GM12878 (cell line): ENCODE measurements at regions not wholly inside any gene's neighbourhood (a gene's known extent, or its start where the extent isn't known, plus 50 kb on each side); places are given as distances from the start of the nearest gene placed in this dataset.

Source experiments
- ATAC-seq: fragments of 200-7000 bp; cut with Tn5 transposase; 3 replicates; pipeline ENCODE4 v1.9.1; 2020; ENCODE audit warnings: mild to moderate bottlenecking, moderate library complexity
- BruUV-seq: library from RNA; stranded (reverse); fragments of 400-500 nt; replicated peaks from 2 replicates; lab custom pipeline; 2021; lab: Mats Ljungman, UMichigan
- CTCF ChIA-PET: fragments of 300-600 bp; sonication (Branson Sonifier 250); formaldehyde crosslinking; extraction: SDS; loops from one replicate; lab custom pipeline; 2021; ENCODE audit warnings: inconsistent platforms; lab: Yijun Ruan, JAX
- POLR2A ChIA-PET: fragments of 350-600 bp; formaldehyde crosslinking; extraction: SDS; loops from one replicate; lab custom pipeline; 2021; ENCODE audit warnings: inconsistent platforms; lab: Charles Lee
- RAD21 ChIA-PET: fragments of 300-600 bp; sonication (Branson Sonifier 250); formaldehyde crosslinking; loops from one replicate; lab custom pipeline; 2023; ENCODE audit warnings: antibody characterized with exemption; ENCODE audit not compliant: unreplicated experiment; lab: Charles Lee
- SMC1A ChIA-PET: fragments of 300-600 bp; sonication (Branson Sonifier 250); formaldehyde crosslinking; loops from one replicate; lab custom pipeline; 2023; ENCODE audit not compliant: unreplicated experiment, uncharacterized antibody; lab: Charles Lee
- DNase-seq: peaks from one replicate; pipeline ENCODE4 v3.0.0-alpha.2; 2011; ENCODE audit warnings: low read depth, low spot score
- FAIRE-seq: peaks from 3 replicates; lab custom pipeline; 2011; peaks lifted over from hg19 to GRCh38; lab: Jason Lieb, UNC
- H2AFZ ChIP-seq: 2 replicates; pipeline ENCODE4 v1.6.0; 2011; ENCODE audit warnings: low read depth, low read length, control low read depth; ENCODE audit not compliant: control insufficient read depth
- H3K27ac ChIP-seq: 2 replicates; pipeline ENCODE4 v1.5.1; 2011; ENCODE audit warnings: control low read depth; ENCODE audit not compliant: control insufficient read depth, insufficient read depth
- H3K27me3 ChIP-seq, 2 experiments: replicated peaks in 1 of 2; 2 replicates each; pipeline versions ENCODE4 v1.6.0 to v1.6.1; 2011; ENCODE audit warnings: low read length in 1 of 2; ENCODE audit not compliant: control insufficient read depth in 2 of 2, insufficient read depth in 2 of 2
- H3K36me3 ChIP-seq, 2 experiments: 2 replicates each; pipeline ENCODE4 v1.5.1; 2011; ENCODE audit warnings: low read length in 1 of 2; ENCODE audit not compliant: control insufficient read depth in 2 of 2, insufficient read depth in 2 of 2
- H3K4me1 ChIP-seq: 2 replicates; pipeline ENCODE4 v1.6.1; 2011; ENCODE audit warnings: mild to moderate bottlenecking, low read length, moderate library complexity, mixed read lengths; ENCODE audit not compliant: control insufficient read depth, insufficient read depth
- H3K4me2 ChIP-seq: 2 replicates; pipeline ENCODE4 v1.6.0; 2011; ENCODE audit warnings: control low read depth; ENCODE audit not compliant: control insufficient read depth, insufficient read depth
- H3K4me3 ChIP-seq: fragments of 200-600 bp; sonication (generic); 2 replicates; pipeline ENCODE4 v1.5.1; 2016
- H3K79me2 ChIP-seq: 2 replicates; pipeline ENCODE4 v1.6.0; 2011; ENCODE audit warnings: low read length; ENCODE audit not compliant: control insufficient read depth, insufficient read depth
- H3K9ac ChIP-seq: 2 replicates; pipeline ENCODE4 v1.8.0; 2011; ENCODE audit warnings: low read length, control low read depth, mixed read lengths; ENCODE audit not compliant: control insufficient read depth, insufficient read depth
- H3K9me3 ChIP-seq: replicated peaks from 3 replicates; pipeline ENCODE4 v1.5.1; 2011; ENCODE audit warnings: mild to moderate bottlenecking, low read length; ENCODE audit not compliant: control insufficient read depth, insufficient read depth
- H4K20me1 ChIP-seq: 2 replicates; pipeline ENCODE4 v1.6.0; 2011; ENCODE audit not compliant: control insufficient read depth, insufficient read depth
- ATF3 ChIP-seq: IDR thresholded peaks from 2 replicates; pipeline ENCODE4 v1.6.1; 2011; ENCODE audit warnings: low read depth, mild to moderate bottlenecking, low read length, moderate library complexity, borderline replicate concordance; ENCODE audit errors: extremely low read depth
- KAT2A ChIP-seq: conservative IDR thresholded peaks from 2 replicates; pipeline ENCODE4 v1.6.1; 2011; ENCODE audit warnings: low read depth, low read length; ENCODE audit not compliant: control insufficient read depth
- MYC ChIP-seq: IDR thresholded peaks from 2 replicates; pipeline ENCODE4 v1.6.1; 2011; ENCODE audit warnings: mild to moderate bottlenecking, low read length, moderate library complexity, inconsistent platforms; ENCODE audit not compliant: insufficient read depth, insufficient replicate concordance, insufficient read length, severe bottlenecking
- NR2F1 ChIP-seq: fragments of 450-650 bp; conservative IDR thresholded peaks from 2 replicates; pipeline ENCODE4 v1.6.1; 2017; ENCODE audit warnings: mild to moderate bottlenecking
- RUNX3 ChIP-seq: IDR thresholded peaks from 2 replicates; pipeline ENCODE4 v1.6.1; 2012; ENCODE audit warnings: low read length, inconsistent platforms
- SP1 ChIP-seq: IDR thresholded peaks from one replicate; pipeline ENCODE4 v1.6.1; 2011; ENCODE audit warnings: low read depth, low read length
- in situ Hi-C: fragments of 300-500 bp; cut with MboI; formaldehyde crosslinking; loops from 9 replicates; pipeline ENCODE4 v1.14.3; 2018; ENCODE audit warnings: mixed read lengths
- intact Hi-C: fragments of 100-400 bp; cut with micrococcal nuclease; formaldehyde crosslinking; loops from one replicate; pipeline ENCODE4 v1.14.2; 2022; ENCODE audit not compliant: unreplicated experiment
- TF ChIP-seq, protein P1 (sequence below): fragments of 450-650 bp; formaldehyde crosslinking; IDR thresholded peaks from 2 replicates; pipeline ENCODE4 v1.4.0; 2020; ENCODE audit warnings: mild to moderate bottlenecking, moderate library complexity

GRCh38 chr14:98931126-98931525 is 340.9 kb downstream of the BCL11B start:
- FAIRE-seq (no peak), ATAC-seq (no peak), DNase-seq (no peak)
- ChIA-PET SMC1A (no interaction called here), POLR2A (no interaction called here), CTCF (no interaction called here), RAD21 (no interaction called here)
- intact Hi-C loops, result no loop called here
- Histone ChIP-seq H3K9ac (no peak overlapping the region), H3K4me2 (no peak overlapping the region), H3K4me3 (no peak overlapping the region), H4K20me1 (no peaks in the 10 kb centered on the region), H3K27ac (no peak overlapping the region), H2AFZ (no peak overlapping the region), H3K79me2 (no peaks in the 10 kb centered on the region), H3K36me3 (no peaks in the 10 kb centered on the region), H3K4me1 (no peaks in the 10 kb centered on the region), H3K27me3 (no peaks in the 10 kb centered on the region), H3K9me3 (no peaks in the 10 kb centered on the region; the same call in 2 of the 3 replicates)
- in situ Hi-C loops, result no loop called here
- TF ChIP-seq SP1 (no peak), RUNX3 (no peak), MYC (no peak), NR2F1 (no peak), KAT2A (no peak), ATF3 (no peak)
- TF ChIP-seq, protein P1, sequence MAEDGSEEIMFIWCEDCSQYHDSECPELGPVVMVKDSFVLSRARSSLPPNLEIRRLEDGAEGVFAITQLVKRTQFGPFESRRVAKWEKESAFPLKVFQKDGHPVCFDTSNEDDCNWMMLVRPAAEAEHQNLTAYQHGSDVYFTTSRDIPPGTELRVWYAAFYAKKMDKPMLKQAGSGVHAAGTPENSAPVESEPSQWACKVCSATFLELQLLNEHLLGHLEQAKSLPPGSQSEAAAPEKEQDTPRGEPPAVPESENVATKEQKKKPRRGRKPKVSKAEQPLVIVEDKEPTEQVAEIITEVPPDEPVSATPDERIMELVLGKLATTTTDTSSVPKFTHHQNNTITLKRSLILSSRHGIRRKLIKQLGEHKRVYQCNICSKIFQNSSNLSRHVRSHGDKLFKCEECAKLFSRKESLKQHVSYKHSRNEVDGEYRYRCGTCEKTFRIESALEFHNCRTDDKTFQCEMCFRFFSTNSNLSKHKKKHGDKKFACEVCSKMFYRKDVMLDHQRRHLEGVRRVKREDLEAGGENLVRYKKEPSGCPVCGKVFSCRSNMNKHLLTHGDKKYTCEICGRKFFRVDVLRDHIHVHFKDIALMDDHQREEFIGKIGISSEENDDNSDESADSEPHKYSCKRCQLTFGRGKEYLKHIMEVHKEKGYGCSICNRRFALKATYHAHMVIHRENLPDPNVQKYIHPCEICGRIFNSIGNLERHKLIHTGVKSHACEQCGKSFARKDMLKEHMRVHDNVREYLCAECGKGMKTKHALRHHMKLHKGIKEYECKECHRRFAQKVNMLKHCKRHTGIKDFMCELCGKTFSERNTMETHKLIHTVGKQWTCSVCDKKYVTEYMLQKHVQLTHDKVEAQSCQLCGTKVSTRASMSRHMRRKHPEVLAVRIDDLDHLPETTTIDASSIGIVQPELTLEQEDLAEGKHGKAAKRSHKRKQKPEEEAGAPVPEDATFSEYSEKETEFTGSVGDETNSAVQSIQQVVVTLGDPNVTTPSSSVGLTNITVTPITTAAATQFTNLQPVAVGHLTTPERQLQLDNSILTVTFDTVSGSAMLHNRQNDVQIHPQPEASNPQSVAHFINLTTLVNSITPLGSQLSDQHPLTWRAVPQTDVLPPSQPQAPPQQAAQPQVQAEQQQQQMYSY, result no peak
- BruUV-seq, result no TSS peak
